ENCODE measurements at regions not wholly inside any gene's neighbourhood (a gene's known extent, or its start where the extent isn't known, plus 50 kb on each side); places are given as distances from the start of the nearest gene placed in this dataset.

DNA sequence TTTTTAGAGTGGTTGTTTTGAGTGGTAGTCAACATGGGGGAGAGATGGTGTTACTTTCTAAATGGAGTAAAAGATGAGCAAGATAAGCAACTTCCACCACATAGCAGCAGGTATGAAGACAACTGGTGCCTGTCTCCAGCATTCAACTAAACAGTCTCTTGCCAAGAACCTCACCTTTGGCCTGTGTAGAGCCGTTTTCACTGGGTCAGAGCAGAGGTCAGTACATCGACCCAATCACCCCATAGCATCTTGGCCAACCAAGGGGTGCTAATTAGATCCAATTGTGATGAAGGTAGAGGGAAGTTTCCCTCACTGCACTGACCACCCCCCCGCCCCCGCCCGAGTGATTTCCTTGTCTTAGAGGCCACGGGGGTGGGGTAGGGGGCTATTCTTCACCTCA is 188.2 kb downstream of the BLID start:
- TF ChIP-seq, protein P1, sequence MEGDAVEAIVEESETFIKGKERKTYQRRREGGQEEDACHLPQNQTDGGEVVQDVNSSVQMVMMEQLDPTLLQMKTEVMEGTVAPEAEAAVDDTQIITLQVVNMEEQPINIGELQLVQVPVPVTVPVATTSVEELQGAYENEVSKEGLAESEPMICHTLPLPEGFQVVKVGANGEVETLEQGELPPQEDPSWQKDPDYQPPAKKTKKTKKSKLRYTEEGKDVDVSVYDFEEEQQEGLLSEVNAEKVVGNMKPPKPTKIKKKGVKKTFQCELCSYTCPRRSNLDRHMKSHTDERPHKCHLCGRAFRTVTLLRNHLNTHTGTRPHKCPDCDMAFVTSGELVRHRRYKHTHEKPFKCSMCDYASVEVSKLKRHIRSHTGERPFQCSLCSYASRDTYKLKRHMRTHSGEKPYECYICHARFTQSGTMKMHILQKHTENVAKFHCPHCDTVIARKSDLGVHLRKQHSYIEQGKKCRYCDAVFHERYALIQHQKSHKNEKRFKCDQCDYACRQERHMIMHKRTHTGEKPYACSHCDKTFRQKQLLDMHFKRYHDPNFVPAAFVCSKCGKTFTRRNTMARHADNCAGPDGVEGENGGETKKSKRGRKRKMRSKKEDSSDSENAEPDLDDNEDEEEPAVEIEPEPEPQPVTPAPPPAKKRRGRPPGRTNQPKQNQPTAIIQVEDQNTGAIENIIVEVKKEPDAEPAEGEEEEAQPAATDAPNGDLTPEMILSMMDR (IDR thresholded peaks at IDR 0.05) = no peak
- TF ChIP-seq EZH2 (IDR thresholded peaks at IDR 0.05) = no peak
